Lower leg skin (tissue), 4 donors: ENCODE measurements at regions not wholly inside any gene's neighbourhood (a gene's known extent, or its start where the extent isn't known, plus 50 kb on each side); places are given as distances from the start of the nearest gene placed in this dataset.

Experiments used
- DNase-seq, 2 donors: peaks; one replicate each; pipeline ENCODE4 v3.0.0-alpha.2; 2019; ENCODE audit warnings: low spot score in 2 of 2
- H3K4me3 ChIP-seq: fragments of 200-600 bp; sonication (generic); 2 replicates; pipeline ENCODE4 v1.5.1; 2017; ENCODE audit warnings: mild to moderate bottlenecking, low read depth; ENCODE audit not compliant: poor library complexity, severe bottlenecking
- CTCF ChIP-seq, 3 donors: fragments of 450-650 bp; IDR thresholded peaks; one replicate each; pipeline ENCODE4 v1.5.1; 2016; ENCODE audit warnings: antibody characterized with exemption in 3 of 3, mild to moderate bottlenecking in 3 of 3, moderate library complexity in 2 of 3
- POLR2A ChIP-seq, 2 donors: fragments of 450-650 bp; IDR thresholded peaks; one replicate each; pipeline ENCODE4 v1.6.1; 2016 to 2017; ENCODE audit warnings: antibody characterized with exemption in 2 of 2, mild to moderate bottlenecking in 1 of 2, moderate library complexity in 1 of 2
- WGBS, 2 donors: methylation state at CpG; one replicate each; pipeline ENCODE4 v1.1.5; 2018; 5-methylcytosine and 5-hydroxymethylcytosine counted together
- intact Hi-C: fragments of 100-400 bp; cut with DNase I; formaldehyde crosslinking; loops from one replicate; pipeline ENCODE4 v1.15.0; 2023; ENCODE audit warnings: low total_unique reads

GRCh38 chr1:25065795-25066238 lies 135.7 kb upstream of the RUNX3 start:
- TF ChIP-seq CTCF (IDR thresholded peaks at IDR 0.05): no peak
- TF ChIP-seq POLR2A (IDR thresholded peaks at IDR 0.05): no peak
- DNase-seq: no peak
- H3K4me3 ChIP-seq: no peak overlapping the region
- intact Hi-C loops: no loop called here
- 28 to 30% methylated on average over 16 of the region's 18 CpGs for WGBS, 2 donors

GRCh38 chr1:25065321-25065721 lies 135.2 kb upstream of the RUNX3 start:
- 58 to 70% methylated on average over 8 of the region's 8 CpGs for WGBS, 2 donors
- TF ChIP-seq POLR2A (IDR thresholded peaks at IDR 0.05) (no peak), CTCF (IDR thresholded peaks at IDR 0.05) (no peak)
- no peak overlapping the region for H3K4me3 ChIP-seq
- intact Hi-C loops: no loop called here
- DNase-seq: no peak

GRCh38 chr1:25064465-25065240 lies 134.6 kb upstream of the RUNX3 start:
- no peak overlapping the region for H3K4me3 ChIP-seq
- DNase-seq: no peak
- intact Hi-C loops: no loop called here
- TF ChIP-seq POLR2A (IDR thresholded peaks at IDR 0.05) (no peak), CTCF (IDR thresholded peaks at IDR 0.05) (no peak)
- WGBS, 2 donors: 87 to 88% methylated on average over 7 of the region's 7 CpGs

GRCh38 chr1:25063591-25064416 lies 133.7 kb upstream of the RUNX3 start:
- H3K4me3 ChIP-seq: no peak overlapping the region
- no peak for DNase-seq
- TF ChIP-seq POLR2A (IDR thresholded peaks at IDR 0.05): no peak
- TF ChIP-seq CTCF (IDR thresholded peaks at IDR 0.05): no peak
- intact Hi-C loops: no loop called here
- WGBS, 2 donors: 69 to 81% methylated on average over 10 of the region's 10 CpGs

GRCh38 chr1:25062621-25063255 lies 132.7 kb upstream of the RUNX3 start:
- WGBS, 2 donors: 93 to 99% methylated on average over 4 of the region's 4 CpGs
- TF ChIP-seq POLR2A (IDR thresholded peaks at IDR 0.05) (no peak), CTCF (IDR thresholded peaks at IDR 0.05) (no peak)
- no peak for DNase-seq
- intact Hi-C loops: no loop called here
- H3K4me3 ChIP-seq: no peak overlapping the region
